ENCODE measurements at regions not wholly inside any gene's neighbourhood (a gene's known extent, or its start where the extent isn't known, plus 50 kb on each side); places are given as distances from the start of the nearest gene placed in this dataset.

DNA sequence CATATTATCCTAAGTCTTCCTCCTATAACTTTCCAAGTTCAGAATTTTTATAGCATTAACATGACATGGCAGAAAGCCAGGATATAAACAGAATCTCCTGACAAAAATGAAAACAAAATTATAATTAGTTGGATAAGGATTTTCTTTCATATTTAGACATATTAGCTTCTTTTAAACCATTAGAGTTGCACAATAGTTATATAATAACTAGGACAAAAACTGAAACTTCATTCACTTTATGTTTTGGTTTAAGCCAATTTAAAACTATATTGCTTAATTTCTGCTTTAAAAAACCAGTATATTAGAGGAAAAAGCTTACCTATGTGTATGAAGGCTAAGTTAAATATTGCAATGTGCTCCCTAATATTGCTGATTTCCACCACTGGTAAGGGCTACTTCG, 254.8 kb downstream of the GPD2 start:
- intact Hi-C loops (cut with DNase I): no loop called here
- DNase-seq (ENCODE audit: low spot score): no peak

DNA sequence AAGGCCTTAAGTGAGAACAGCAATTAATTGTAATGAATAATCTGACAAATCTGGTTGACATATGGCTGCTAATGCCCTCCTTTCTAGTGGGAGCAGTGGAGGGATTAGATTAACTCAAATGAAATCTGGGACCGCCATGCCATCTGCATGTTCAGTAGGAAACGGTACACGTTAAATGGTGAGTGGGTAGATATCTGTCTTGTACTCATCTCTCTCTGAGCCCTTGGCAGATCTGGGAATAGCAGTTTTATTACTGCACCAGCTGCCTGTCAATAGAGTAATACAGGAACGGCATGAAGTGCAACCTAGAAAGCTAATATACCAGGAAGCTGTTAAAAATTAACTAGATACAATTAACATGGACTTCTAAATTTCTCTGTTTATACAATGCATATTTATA, 258.8 kb downstream of the GPD2 start:
- DNase-seq (ENCODE audit: low spot score): no peak
- intact Hi-C loops (cut with DNase I): no loop called here

DNA sequence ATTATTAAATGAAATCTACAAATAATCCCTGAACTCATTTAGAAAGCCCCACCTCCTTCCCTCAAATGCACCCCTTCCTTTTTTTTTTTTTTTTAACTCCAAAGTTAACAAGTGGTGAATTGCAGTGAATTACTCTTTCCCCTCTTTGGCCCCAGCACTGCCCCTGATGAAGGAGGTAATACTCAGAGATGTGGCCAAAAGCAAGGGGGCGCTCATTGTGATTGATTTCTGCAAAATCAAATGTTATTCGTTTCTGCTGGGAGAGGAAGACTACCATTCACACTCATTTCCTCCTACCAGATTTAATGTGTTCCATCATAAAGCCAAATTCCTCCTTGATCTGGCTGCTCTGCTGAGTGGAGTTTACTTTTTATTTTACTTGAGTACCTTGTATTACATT, 259.4 kb downstream of the GPD2 start:
- DNase-seq (ENCODE audit: low spot score): no peak
- intact Hi-C loops (cut with DNase I): no loop called here

DNA sequence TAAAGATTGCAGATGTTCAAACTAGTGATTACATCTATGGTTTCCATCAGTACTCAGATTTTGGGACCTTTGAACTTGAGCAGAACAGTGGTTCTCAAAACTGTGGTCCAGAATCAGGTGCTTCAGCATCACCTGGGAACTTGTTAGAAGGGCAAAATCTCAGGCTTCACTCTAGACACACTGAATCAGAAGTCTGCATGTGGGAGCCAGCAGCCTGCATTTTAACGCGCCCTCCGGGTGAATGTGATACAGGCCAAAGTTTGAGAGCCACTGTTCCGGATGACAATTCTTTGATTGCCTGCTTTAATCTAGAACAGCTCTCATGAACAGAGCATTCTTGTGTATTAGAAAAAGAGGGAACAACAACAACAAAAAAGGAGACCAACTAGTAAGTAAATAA, 261.7 kb downstream of the GPD2 start:
- DNase-seq (ENCODE audit: low spot score): no peak
- intact Hi-C loops (cut with DNase I): no loop called here

DNA sequence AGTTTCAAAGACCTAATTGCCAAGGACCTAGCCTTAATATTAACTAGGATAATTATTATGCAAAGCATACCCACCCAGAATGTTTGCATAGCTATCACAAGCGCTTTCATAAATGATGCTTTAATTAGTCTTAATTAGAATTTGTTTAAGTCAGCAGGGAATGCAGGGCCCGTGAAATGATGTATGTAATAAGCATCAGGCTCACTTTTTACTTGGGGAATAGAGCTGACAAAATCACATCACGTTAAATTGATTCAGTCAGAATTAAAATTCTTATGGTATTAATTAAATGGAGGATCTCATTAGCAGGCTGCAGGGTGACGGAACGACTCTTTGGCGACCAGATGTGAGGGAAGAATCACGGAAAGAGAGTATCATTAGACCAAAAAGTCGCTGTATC, 264.5 kb downstream of the GPD2 start:
- intact Hi-C loops (cut with DNase I): no loop called here
- no peak for DNase-seq (ENCODE audit: low spot score)

DNA sequence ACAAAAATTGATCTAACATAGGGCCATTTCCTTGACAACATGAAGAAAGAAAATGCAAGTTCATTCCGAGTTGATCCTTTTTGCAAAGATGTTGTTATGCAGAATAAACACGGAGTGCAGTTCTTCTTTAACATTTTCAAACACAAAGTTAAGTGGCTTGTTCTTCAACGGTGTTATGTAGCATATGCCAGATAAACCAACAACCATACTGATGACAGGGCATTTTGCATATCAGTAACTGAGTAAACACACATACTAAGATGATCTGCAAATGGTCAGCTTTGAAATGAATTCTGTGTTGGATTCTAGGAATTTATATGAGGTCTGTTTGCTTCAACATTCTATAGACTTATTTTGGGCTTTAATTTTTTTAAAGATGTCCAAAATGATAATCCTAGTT, 266.4 kb downstream of the GPD2 start:
- intact Hi-C loops (cut with DNase I): no loop called here

DNA sequence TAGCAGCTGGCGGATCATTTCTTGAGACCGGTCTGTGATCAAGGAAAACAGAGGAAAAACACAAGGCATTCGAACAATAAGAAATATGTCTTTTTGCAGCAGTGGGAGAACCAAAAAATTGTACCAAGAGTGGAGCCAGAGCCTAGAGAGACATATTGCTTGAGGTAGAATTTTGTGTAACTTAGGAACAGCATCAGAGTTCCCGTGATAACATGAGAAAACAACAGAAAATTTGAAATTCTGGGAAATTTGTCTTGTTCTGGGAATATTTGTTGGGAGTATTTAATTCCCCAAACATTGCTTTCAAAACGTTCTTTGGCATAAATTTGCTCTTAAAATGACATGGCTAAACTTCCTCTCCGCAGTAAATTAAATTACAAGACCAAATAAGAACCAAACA, 267.5 kb downstream of the GPD2 start:
- intact Hi-C loops (cut with DNase I): no loop called here
- no peak for DNase-seq (ENCODE audit: low spot score)

More for the DNA sequence above, 266.4 kb downstream of the GPD2 start:
- DNase-seq (ENCODE audit: low spot score): no peak

DNA sequence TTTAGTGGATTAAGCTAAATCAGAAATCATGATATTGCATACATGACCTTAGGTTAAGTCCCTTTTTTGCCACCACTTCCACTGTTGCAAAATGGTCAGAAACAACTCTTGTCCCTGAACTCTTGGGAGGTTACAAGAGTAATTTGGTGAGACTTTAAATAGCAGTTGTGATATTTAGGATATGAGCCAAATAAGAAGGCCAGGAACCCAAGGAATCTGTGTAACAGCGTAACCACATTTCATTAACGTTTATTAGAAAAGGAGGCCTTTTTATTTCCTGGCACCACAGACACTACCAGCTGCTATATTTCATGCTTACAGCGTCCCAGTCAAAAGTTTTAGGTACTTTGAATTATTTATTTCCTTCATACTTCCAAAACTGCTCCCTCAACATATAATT, 268.0 kb downstream of the GPD2 start:
- no peak for DNase-seq (ENCODE audit: low spot score)

DNA sequence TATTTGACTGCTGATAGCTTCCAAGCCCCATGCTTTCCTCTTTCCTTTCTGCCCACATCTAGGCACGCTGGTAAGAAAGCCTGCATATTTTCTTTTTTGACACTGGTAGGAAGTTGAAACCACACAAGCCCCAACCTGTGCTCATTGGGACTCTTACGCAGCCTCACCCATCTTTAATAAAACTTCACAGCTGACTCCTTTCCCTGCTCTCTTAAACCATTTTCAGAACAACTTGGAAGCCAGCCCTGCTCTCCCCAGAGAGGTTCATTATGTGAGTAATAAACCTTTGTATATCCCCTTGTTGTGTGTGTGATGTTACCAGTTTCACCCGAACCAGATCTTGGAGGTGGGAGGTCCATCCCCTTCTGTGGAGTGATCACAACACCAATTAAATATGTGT, 268.4 kb downstream of the GPD2 start:
- DNase-seq (ENCODE audit: low spot score): no peak
- intact Hi-C loops (cut with DNase I): no loop called here

More for the DNA sequence above, 268.0 kb downstream of the GPD2 start:
- intact Hi-C loops (cut with DNase I): no loop called here

DNA sequence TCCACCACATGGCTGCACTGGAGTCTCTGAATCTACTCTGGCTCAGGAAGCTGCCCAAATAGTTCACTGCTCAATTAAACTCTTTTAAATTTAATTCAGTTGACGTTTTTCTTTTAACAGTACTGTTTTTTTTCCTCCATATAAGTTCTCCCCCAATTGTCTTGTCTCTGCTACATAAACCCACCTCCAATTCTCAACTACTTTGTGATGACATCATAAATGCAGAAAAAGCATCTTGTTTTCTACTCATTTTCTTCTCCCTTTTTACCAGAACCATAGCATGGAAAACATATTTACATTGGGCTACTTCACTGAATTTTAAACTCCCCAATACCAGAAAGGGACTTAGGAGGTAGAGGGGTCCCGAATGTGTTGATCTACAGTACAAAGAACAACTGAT, 270.4 kb downstream of the GPD2 start:
- no peak for DNase-seq (ENCODE audit: low spot score)
- intact Hi-C loops (cut with DNase I): no loop called here

DNA sequence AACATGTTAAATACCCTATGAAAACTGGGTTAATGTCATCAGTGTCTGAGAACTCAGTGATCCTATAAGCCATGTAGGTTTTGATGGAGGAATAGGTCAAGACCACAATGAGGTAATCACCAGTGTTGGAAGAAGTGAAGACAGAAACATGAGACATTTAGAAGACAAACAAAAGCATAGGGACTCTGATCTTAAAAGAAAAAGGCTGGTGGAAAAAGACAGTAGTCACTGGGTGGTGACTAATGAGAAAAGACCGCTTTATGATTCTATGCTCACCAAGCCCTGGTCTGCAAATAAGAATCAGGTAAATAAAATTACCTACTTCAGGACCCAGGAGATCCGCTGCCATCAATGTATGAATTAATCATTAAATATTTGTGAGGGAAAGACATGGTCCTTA, 271.9 kb downstream of the GPD2 start:
- DNase-seq (ENCODE audit: low spot score): no peak
- intact Hi-C loops (cut with DNase I): no loop called here

DNA sequence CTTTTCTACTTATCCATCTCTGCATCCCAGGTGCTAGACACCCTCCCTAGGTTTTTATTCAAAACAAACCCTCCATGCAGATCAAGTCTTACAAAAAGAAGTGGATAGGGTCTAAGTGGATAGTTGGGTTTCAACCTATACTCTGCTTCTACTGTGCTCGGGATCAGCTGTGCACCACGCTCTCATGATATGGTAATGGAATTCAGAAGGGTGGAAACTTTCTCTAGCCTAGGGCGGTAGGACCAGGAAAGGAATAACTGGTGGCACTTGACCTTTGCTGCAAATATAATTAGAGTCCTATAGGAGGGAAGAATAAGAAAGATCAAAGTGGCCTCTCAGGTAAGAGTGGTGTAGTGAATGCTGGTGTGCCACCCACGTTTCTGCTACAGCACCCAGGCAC, 272.9 kb downstream of the GPD2 start:
- intact Hi-C loops (cut with DNase I): no loop called here

DNA sequence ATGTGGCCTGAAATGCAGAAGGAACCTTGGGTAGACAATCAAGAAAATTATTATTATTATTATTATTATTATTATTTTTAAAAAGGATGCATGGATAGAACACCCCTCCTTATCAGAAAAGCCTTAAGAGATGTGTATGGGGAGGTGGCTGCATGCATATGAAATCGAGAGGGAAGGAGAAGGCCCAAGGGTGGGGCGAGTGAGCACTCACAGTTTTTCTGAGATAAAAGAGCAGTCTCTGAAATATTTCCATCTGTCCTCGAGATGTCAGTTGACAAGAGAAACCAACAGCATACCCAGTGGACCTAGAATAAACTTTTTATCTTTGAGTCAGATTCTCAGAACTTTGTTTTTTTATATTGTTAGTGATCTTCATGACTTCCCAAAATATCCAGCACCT, 282.9 kb downstream of the GPD2 start:
- intact Hi-C loops (cut with DNase I): no loop called here
- no peak for DNase-seq (ENCODE audit: low spot score)

More for the DNA sequence above, 272.9 kb downstream of the GPD2 start:
- no peak for DNase-seq (ENCODE audit: low spot score)

DNA sequence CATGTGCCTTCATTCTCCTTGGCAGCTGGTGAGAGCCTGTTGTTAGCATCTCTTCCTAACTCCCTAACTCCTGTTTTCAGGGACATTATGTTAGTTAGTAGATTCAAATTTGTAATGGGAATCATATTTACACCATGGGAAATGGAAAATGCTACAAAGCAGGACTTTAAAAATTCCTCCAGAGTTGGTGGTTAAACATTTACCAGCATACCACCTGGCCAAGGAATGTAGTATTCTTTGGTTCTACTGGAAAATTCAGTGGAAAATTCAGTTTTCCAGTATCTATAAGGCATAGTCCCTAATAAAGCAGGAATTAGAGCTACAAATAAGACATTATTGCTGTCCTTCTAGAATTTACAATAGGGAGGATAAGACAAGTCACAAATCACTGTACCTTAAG, 291.7 kb downstream of the GPD2 start:
- intact Hi-C loops (cut with DNase I): no loop called here
- DNase-seq (ENCODE audit: low spot score): no peak

DNA sequence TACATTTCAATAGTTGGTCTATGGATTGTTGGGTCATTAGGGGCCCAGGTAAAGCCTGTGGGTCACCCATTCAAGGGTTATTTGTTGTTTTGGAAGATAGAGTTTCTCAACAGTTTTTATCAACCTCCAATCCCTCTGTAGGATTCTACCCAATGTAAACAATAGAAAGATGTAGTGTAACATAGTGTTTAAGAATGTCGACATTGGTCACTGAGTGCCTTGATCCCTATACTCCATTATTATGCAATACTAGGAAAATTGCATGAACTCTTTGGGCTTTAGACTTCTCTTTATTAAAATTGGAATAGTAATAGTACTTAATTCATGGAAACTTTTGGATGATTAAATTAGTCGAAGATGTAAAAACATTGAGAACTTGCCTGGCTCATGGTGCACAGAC, 292.1 kb downstream of the GPD2 start:
- DNase-seq (ENCODE audit: low spot score): no peak
- intact Hi-C loops (cut with DNase I): no loop called here

DNA sequence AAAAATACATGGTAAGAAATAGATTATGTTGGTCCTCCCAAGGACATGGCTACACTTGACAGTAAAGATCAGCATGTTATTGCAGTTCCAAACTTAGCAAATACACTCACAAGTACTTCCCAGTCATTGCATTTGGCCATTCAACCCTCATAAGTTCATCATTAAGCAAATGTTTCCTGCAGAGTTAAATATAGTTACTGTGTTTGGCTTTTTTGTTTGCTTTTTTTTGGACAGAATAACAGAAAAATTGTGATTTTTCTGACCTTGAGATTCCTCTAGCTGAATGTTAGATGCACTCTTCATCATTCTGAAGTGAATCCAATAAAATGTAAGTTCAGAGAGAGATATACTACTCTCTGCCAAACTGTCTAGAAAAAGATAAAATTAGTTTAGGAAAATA, 295.3 kb downstream of the GPD2 start:
- intact Hi-C loops (cut with DNase I): no loop called here
- no peak for DNase-seq (ENCODE audit: low spot score)

DNA sequence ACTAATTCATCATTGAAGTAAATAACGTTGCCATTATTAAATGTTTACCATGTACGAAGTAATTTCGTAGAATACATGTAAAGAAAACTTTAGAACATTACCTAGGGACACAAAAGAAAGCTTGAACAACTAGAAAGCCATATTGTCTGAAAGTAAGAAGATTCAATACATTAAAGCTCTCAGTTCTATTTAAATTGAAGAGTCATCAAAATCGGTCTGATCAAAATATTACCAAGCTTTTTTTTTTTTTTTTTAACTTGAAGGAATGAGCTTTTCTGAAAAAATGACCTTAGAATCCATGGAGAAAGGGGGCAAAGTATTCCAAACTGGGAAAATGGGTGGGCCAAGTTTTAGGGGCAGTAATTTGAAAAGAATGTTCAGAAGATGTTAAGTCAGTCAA, 300.8 kb downstream of the GPD2 start:
- intact Hi-C loops (cut with DNase I): no loop called here
- DNase-seq (ENCODE audit: low spot score): no peak

DNA sequence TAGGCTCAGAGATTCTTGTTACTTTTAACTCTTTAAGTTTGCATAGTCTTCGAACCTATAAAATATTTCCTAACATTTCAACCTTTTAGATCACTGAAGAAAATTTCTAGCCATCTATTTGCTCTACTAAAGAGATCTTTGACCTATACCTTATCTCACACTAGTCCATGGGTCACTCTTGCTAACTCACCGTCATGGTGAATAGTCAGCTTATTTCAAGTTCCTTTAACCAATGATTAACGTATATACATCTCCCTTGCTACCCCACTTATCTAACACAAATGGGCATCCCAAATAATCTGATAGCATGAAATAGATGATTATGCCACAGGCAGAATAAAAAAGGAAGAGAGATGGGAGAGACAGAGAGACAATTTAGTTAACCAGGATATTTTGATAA, 303.1 kb downstream of the GPD2 start:
- DNase-seq (ENCODE audit: low spot score): no peak

DNA sequence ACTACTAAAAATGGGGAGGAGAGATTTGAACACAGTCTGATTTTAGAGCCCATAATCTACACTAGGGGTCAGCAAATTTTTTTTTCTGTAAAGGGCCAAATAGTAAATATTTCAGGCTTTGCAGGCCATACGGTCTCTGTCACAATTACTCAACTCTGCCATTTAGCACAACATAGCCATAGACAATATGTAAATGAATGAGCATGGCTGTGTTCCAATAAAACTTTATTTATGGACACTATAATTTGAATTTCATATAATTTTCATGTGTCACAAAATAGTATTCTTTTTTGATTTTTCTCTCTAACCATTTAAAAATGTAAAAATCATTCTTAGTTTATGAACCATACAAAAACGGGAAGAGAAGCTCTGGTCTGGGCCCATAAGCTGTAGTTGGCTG, 309.4 kb downstream of the GPD2 start:
- no peak for DNase-seq (ENCODE audit: low spot score)
- intact Hi-C loops (cut with DNase I): no loop called here

More for the DNA sequence above, 303.1 kb downstream of the GPD2 start:
- intact Hi-C loops (cut with DNase I): no loop called here

DNA sequence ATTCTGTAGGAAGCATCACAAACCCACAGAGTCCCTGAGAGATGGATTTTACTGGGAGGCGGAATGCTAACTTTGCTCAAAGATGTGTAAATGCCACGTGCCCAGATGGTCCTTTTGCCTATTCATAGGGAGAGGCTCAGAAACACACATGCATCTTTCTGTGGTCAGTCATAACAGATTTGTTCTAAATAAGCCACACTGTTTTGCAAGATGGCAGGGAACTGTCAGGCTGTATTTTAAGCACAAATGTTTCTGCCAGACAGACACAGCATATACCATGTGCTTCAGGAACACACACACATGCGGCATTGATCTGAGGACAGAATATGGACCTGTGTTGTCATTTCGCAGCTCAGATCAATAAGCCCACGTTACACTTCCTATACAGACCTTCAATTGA, 312.0 kb downstream of the GPD2 start:
- intact Hi-C loops (cut with DNase I): no loop called here
- no peak for DNase-seq (ENCODE audit: low spot score)

DNA sequence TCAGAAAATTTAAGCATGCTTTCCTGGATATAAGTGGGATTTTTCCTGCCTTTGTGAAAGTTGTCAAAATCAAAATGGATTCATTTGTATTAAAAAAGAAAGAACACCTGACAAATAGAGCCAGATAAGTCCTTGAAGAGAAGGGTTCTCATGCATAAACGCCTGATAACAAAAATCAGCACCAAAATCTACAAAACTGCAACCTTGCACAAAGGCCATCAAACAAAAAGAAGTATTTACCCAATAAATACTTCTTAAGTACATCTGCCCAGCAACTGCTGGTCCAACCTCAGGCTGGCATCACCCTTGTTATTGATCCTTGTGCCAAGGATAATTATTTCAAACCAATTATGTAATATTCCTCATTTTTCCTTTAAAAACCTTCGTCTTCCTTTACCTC, 315.9 kb downstream of the GPD2 start:
- no peak for DNase-seq (ENCODE audit: low spot score)
- intact Hi-C loops (cut with DNase I): no loop called here

DNA sequence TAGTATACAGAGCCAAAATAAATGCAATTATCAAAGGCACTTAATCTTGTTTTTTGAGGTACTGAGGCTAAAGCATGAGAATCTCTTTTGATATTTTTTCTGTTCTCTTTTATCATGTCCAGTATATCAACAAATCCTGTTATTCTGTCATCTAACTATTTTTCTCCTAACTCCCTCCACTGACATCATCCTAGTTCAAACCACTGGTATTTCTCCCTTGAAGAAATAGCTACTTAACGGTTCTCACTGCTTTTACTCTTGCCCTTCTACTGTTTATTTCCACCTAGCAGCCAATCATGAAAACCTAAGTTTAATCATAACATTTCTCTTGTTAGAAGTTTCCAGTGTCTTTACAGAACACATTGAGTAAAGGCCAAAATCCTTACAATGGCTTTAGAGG, 317.6 kb downstream of the GPD2 start:
- intact Hi-C loops (cut with DNase I): no loop called here
- no peak for DNase-seq (ENCODE audit: low spot score)

DNA sequence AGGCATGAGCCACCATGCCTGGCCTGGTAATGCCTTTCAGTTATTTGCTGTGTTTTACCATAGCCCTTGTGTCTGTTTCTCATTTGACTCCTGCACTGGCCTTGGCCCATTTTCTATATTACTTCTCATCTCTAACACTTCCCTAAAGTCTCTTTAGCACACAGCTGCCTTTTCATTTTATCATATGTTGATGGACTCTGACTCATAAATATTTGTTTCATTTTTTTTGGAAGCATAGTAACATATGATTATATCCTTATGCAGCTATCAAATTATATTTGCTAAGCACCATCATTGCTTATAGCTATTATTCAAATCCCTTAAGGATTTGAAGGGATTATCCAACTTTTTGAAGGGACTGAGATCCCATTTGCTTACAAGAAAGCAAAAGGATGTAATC, 320.3 kb downstream of the GPD2 start:
- no peak for DNase-seq (ENCODE audit: low spot score)
- intact Hi-C loops (cut with DNase I): no loop called here

Data from posterior vena cava (tissue), 2 donors.